A549 (cell line): ENCODE measurements at regions not wholly inside any gene's neighbourhood (a gene's known extent, or its start where the extent isn't known, plus 50 kb on each side); places are given as distances from the start of the nearest gene placed in this dataset.

ENCODE experiments used
- ATAC-seq, 2 experiments: fragments of 200-7000 bp in 1 of 2; fragments of >200 bp in 1 of 2; cut with Nextera tagmentation in 1 of 2; cut with Tn5 transposase in 1 of 2; 3 replicates each; pipeline versions ENCODE4 v1.8.0 to v1.9.1; 2018 to 2020; ENCODE audit warnings: mild to moderate bottlenecking in 1 of 2, moderate library complexity in 1 of 2
- CTCF ChIA-PET: fragments of 300-600 bp; sonication (Branson Sonifier 250); formaldehyde crosslinking; extraction: SDS; loops from one replicate; lab custom pipeline; 2021; ENCODE audit warnings: antibody characterized with exemption, inconsistent platforms; lab: Yijun Ruan, JAX
- POLR2A ChIA-PET: fragments of 350-600 bp; formaldehyde crosslinking; extraction: SDS; loops from one replicate; lab custom pipeline; 2021; ENCODE audit warnings: antibody characterized with exemption, inconsistent platforms; lab: Yijun Ruan, JAX
- DNase-seq, 2 experiments: peaks; one replicate each; pipeline versions ENCODE4 v3.0.0 to v3.0.0-alpha.2; 2011 to 2016; ENCODE audit warnings: low read depth in 1 of 2, low spot score in 1 of 2
- FAIRE-seq: peaks from 2 replicates; lab custom pipeline; 2011; peaks lifted over from hg19 to GRCh38; lab: Jason Lieb, UNC
- H3K27ac ChIP-seq, 2 experiments: fragments of >200 bp; sonication (Bioruptor Twin); formaldehyde crosslinking; 3 replicates each; pipeline ENCODE4 v1.5.1; 2016 to 2017
- H3K4me1 ChIP-seq: fragments of >200 bp; sonication (Bioruptor Twin); formaldehyde crosslinking; 3 replicates; pipeline ENCODE4 v1.6.1; 2016
- H3K4me2 ChIP-seq: fragments of >200 bp; sonication (Bioruptor Twin); formaldehyde crosslinking; 3 replicates; pipeline ENCODE4 v1.6.1; 2016
- H3K4me3 ChIP-seq: fragments of >200 bp; sonication (Bioruptor Twin); formaldehyde crosslinking; 3 replicates; pipeline ENCODE4 v1.5.1; 2016
- H3K9me3 ChIP-seq: fragments of >200 bp; sonication (Bioruptor Twin); formaldehyde crosslinking; 3 replicates; pipeline ENCODE4 v1.6.1; 2016
- CEBPB ChIP-seq, 2 experiments: fragments of >200 bp in 1 of 2; sonication (Bioruptor Twin) in 1 of 2; formaldehyde crosslinking in 1 of 2; IDR thresholded peaks; 2 replicates each; pipeline ENCODE4 v1.6.1; 2012 to 2016
- CHD2 ChIP-seq: fragments of 150-350 bp; IDR thresholded peaks from 2 replicates; pipeline ENCODE4 v1.6.1; 2014; ENCODE audit warnings: low read length; ENCODE audit not compliant: partially characterized antibody
- CHD4 ChIP-seq: fragments of 200-600 bp; sonication (generic); IDR thresholded peaks from 2 replicates; pipeline ENCODE4 v1.6.1; 2016; ENCODE audit warnings: antibody characterized with exemption, mild to moderate bottlenecking, borderline replicate concordance
- EHF ChIP-seq: fragments of 250-450 bp; sonication (Bioruptor Pico); IDR thresholded peaks from 2 replicates; pipeline ENCODE4 v1.5.0; 2020; ENCODE audit warnings: mild to moderate bottlenecking
- EP300 ChIP-seq, 2 experiments: fragments of >200 bp; sonication (Bioruptor Twin); formaldehyde crosslinking; IDR thresholded peaks; 2 replicates in 1 of 2; 3 replicates in 1 of 2; pipeline ENCODE4 v1.6.1; 2016 to 2017
- FOSL2 ChIP-seq, 2 experiments: fragments of 450-650 bp in 1 of 2; fragments of >200 bp in 1 of 2; sonication (Bioruptor Twin) in 1 of 2; formaldehyde crosslinking; IDR thresholded peaks; 2 replicates each; pipeline versions ENCODE4 v1.5.0 to v1.6.1; 2016 to 2020; ENCODE audit warnings: mild to moderate bottlenecking in 1 of 2, moderate library complexity in 1 of 2
- HES2 ChIP-seq: fragments of >200 bp; sonication (Bioruptor Twin); formaldehyde crosslinking; IDR thresholded peaks from 2 replicates; pipeline ENCODE4 v1.6.1; 2016
- HEYL ChIP-seq: fragments of 250-450 bp; sonication (Bioruptor Pico); IDR thresholded peaks from 2 replicates; pipeline ENCODE4 v1.8.0; 2021; ENCODE audit warnings: mild to moderate bottlenecking, moderate library complexity
- HOXA7 ChIP-seq: fragments of 250-450 bp; sonication (Bioruptor Pico); IDR thresholded peaks from 2 replicates; pipeline ENCODE4 v1.5.0; 2020; ENCODE audit warnings: mild to moderate bottlenecking, moderate library complexity
- JUN ChIP-seq, 2 experiments: fragments of >200 bp; sonication (Bioruptor Twin); formaldehyde crosslinking; IDR thresholded peaks; 2 replicates in 1 of 2; 3 replicates in 1 of 2; pipeline ENCODE4 v1.6.1; 2016 to 2017
- JUNB ChIP-seq: fragments of >200 bp; sonication (Bioruptor Twin); formaldehyde crosslinking; IDR thresholded peaks from 2 replicates; pipeline ENCODE4 v1.6.1; 2016
- KDM1A ChIP-seq: fragments of 200-600 bp; sonication (generic); IDR thresholded peaks from 2 replicates; pipeline ENCODE4 v1.6.1; 2016; ENCODE audit warnings: low read depth, mild to moderate bottlenecking
- KDM5A ChIP-seq: fragments of 200-600 bp; sonication (generic); IDR thresholded peaks from 2 replicates; pipeline ENCODE4 v1.6.1; 2016; ENCODE audit warnings: antibody characterized with exemption, mild to moderate bottlenecking
- MAFK ChIP-seq: fragments of 450-650 bp; IDR thresholded peaks from 2 replicates; pipeline ENCODE4 v1.6.1; 2014; ENCODE audit not compliant: partially characterized antibody
- NR3C1 ChIP-seq: fragments of >200 bp; sonication (Bioruptor Twin); formaldehyde crosslinking; IDR thresholded peaks from 3 replicates; pipeline ENCODE4 v1.6.1; 2017
- PBX3 ChIP-seq: IDR thresholded peaks from 2 replicates; pipeline ENCODE4 v1.6.1; 2012
- PHF8 ChIP-seq: fragments of 200-600 bp; sonication (generic); IDR thresholded peaks from 2 replicates; pipeline ENCODE4 v1.6.1; 2016; ENCODE audit warnings: low read depth, mild to moderate bottlenecking, antibody characterized with exemption, moderate library complexity, borderline replicate concordance
- POLR2A ChIP-seq: IDR thresholded peaks from 2 replicates; pipeline ENCODE4 v1.6.1; 2012; ENCODE audit warnings: mild to moderate bottlenecking, low read length
- POLR2AphosphoS2 ChIP-seq: conservative IDR thresholded peaks from 2 replicates; pipeline ENCODE4 v1.6.1; 2012; ENCODE audit warnings: low read length, improper control_type of control experiment, inconsistent platforms
- RARB ChIP-seq: fragments of 250-450 bp; sonication (Bioruptor Pico); IDR thresholded peaks from 2 replicates; pipeline ENCODE4 v1.8.0; 2021; ENCODE audit warnings: mild to moderate bottlenecking, moderate library complexity
- RFX5 ChIP-seq: fragments of 450-650 bp; IDR thresholded peaks from 2 replicates; pipeline ENCODE4 v1.7.1; 2014; ENCODE audit warnings: antibody characterized with exemption, mild to moderate bottlenecking, moderate library complexity
- TFCP2L1 ChIP-seq: fragments of 250-450 bp; sonication (Bioruptor Pico); IDR thresholded peaks from 2 replicates; pipeline ENCODE4 v1.5.0; 2021; ENCODE audit warnings: mild to moderate bottlenecking
- ZC3H11A ChIP-seq: fragments of 450-650 bp; IDR thresholded peaks from 2 replicates; pipeline ENCODE4 v1.6.1; 2014; ENCODE audit warnings: antibody characterized with exemption, mild to moderate bottlenecking
- ZFP36 ChIP-seq: fragments of 450-650 bp; IDR thresholded peaks from 2 replicates; pipeline ENCODE4 v1.6.1; 2014; ENCODE audit warnings: borderline replicate concordance; ENCODE audit not compliant: partially characterized antibody
- ZNF302 ChIP-seq: fragments of 250-450 bp; sonication (Bioruptor Pico); IDR thresholded peaks from 2 replicates; pipeline ENCODE4 v1.9.0; 2021; ENCODE audit warnings: inconsistent platforms, mild to moderate bottlenecking, moderate library complexity
- ZSCAN20 ChIP-seq: fragments of 250-450 bp; sonication (Bioruptor Pico); IDR thresholded peaks from 2 replicates; pipeline ENCODE4 v1.8.0; 2022; ENCODE audit warnings: mild to moderate bottlenecking, moderate library complexity
- WGBS: methylation state at CpG from one replicate; pipeline ENCODE4 v1.1.6; 2017; ENCODE audit errors: missing lambda C conversion rate; 5-methylcytosine and 5-hydroxymethylcytosine counted together
- TF ChIP-seq, protein P1 (sequence below): IDR thresholded peaks from 2 replicates; pipeline ENCODE4 v1.6.1; 2012; ENCODE audit warnings: low read depth, borderline replicate concordance
- TF ChIP-seq, protein P2 (sequence below): fragments of 250-450 bp; sonication (Bioruptor Pico); IDR thresholded peaks from 2 replicates; pipeline ENCODE4 v1.5.0; 2020; ENCODE audit warnings: low read depth, mild to moderate bottlenecking, moderate library complexity
- TF ChIP-seq, protein P3 (sequence below): fragments of 150-350 bp; IDR thresholded peaks from 2 replicates; pipeline ENCODE4 v1.6.1; 2014; ENCODE audit warnings: low read depth, mild to moderate bottlenecking, low read length

DNA sequence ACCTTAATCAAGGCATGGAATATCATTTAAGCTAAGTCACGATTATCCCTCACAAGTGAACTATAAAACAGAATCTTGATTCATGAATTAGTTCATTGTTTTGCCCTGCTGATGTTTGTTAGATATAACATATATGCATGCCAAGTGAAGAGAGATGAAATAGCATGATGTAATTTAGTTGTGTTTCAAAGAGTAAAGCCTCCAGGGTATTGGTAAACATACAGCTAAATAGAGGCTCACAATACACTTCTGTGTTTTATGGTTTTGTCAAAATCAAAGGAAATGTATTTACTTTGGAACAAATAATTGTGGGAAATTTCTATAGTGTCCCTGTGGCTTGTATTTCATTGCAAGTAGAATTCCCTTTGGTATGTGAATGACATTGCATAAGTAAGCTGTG is 69.0 kb upstream of the LEF1 start:
- POLR2A ChIA-PET, result no interaction called here
- Histone ChIP-seq H3K27ac (no peak overlapping the region), H3K4me1 (no peaks in the 10 kb centered on the region), H3K4me2 (no peak overlapping the region), H3K9me3 (no peaks in the 10 kb centered on the region), H3K4me3 (no peak overlapping the region)
- no peak for DNase-seq
- TF ChIP-seq FOSL2 (IDR thresholded peaks at IDR 0.05) (no peak), FOSL2 (CRISPR knock-in tag; IDR thresholded peaks at IDR 0.05) (no peak), HES2 (no peak), NR3C1 (no peak), PHF8 (no peak), KDM5A (no peak), JUN (IDR thresholded peaks at IDR 0.05) (no peak), RARB (CRISPR knock-in tag) (no peak), TFCP2L1 (CRISPR knock-in tag) (no peak), MAFK (no peak), POLR2AphosphoS2 (no peak)
- TF ChIP-seq, protein P1, sequence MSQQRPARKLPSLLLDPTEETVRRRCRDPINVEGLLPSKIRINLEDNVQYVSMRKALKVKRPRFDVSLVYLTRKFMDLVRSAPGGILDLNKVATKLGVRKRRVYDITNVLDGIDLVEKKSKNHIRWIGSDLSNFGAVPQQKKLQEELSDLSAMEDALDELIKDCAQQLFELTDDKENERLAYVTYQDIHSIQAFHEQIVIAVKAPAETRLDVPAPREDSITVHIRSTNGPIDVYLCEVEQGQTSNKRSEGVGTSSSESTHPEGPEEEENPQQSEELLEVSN, result no peak
- TF ChIP-seq, protein P2, sequence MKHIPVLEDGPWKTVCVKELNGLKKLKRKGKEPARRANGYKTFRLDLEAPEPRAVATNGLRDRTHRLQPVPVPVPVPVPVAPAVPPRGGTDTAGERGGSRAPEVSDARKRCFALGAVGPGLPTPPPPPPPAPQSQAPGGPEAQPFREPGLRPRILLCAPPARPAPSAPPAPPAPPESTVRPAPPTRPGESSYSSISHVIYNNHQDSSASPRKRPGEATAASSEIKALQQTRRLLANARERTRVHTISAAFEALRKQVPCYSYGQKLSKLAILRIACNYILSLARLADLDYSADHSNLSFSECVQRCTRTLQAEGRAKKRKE (CRISPR knock-in tag), result no peak
- CTCF ChIA-PET, result interaction anchor here (0.9 kb wide), 1 partner anchor 12 kb away, joined by 3 read pairs; no protein-coding TSS in a partner anchor
- WGBS, result 0% methylated on average over 1 of the region's 1 CpG
- no peak for ATAC-seq
- FAIRE-seq, result no peak

DNA sequence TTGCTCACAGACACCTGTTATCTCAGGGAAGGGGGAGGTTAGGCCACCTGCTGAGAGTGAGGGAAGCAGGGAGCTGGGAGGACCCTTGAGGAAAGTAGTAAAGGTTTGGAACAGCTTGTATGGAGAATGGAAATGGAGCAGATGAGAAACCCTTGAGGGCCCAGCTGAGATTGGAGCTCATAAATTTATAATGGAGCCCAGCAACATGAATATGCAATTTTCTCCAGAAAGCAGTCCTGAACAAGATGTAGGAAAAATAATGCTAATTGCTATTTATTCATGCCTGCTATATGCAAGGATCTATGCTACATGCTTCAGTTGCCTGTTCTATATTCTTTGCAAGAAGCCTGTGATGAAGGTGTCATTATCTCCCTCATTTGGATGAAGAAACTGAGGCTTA is 67.5 kb upstream of the LEF1 start:
- Histone ChIP-seq H3K4me3 (no peak overlapping the region), H3K4me2 (no peak overlapping the region), H3K9me3 (no peaks in the 10 kb centered on the region), H3K4me1 (no peaks in the 10 kb centered on the region), H3K27ac (no peak overlapping the region)
- ATAC-seq (no peak), DNase-seq (no peak), FAIRE-seq (no peak)
- POLR2A ChIA-PET, result no interaction called here
- CTCF ChIA-PET, result no interaction called here
- no peak for TF ChIP-seq ZFP36
- no peak for TF ChIP-seq HOXA7 (CRISPR knock-in tag)
- no peak for TF ChIP-seq JUNB
- TF ChIP-seq KDM1A, result no peak
- no peak for TF ChIP-seq PBX3

DNA sequence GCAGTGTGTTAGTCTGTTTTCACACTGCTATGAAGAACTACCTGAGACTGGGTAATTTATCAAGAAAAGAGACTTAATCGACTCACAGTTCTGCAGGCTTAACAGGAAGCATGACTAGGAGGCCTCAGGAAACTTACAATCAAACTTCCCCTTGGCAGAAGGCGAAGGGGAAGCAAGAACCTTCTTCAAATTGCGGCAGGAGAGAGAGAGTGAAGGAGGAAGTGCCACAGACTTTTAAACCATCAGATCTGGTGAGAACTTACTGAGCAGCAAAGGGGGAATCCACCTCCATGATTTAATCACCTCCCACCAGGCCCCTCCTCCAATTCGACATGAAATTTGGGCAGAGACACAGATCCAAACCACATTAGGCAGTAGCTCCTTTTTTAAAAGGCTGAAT is 59.2 kb upstream of the LEF1 start:
- no peak for ATAC-seq
- no peak for DNase-seq
- Histone ChIP-seq H3K9me3 (no peaks in the 10 kb centered on the region), H3K27ac (no peak overlapping the region), H3K4me1 (no peaks in the 10 kb centered on the region), H3K4me2 (no peak overlapping the region), H3K4me3 (no peak overlapping the region)
- no peak for FAIRE-seq
- POLR2A ChIA-PET, result no interaction called here
- WGBS, result 5% methylated on average over 4 of the region's 4 CpGs
- TF ChIP-seq EP300 (IDR thresholded peaks at IDR 0.05) (no peak), ZSCAN20 (CRISPR knock-in tag) (no peak), ZNF302 (CRISPR knock-in tag) (no peak), RFX5 (no peak), CHD4 (no peak), CHD2 (no peak), KDM1A (no peak), HEYL (CRISPR knock-in tag) (no peak), HES2 (no peak), EHF (CRISPR knock-in tag) (no peak), PBX3 (no peak), POLR2A (no peak), MAFK (no peak), CEBPB (IDR thresholded peaks at IDR 0.05) (no peak), ZC3H11A (no peak)
- TF ChIP-seq, protein P1, result no peak
- TF ChIP-seq, protein P3, sequence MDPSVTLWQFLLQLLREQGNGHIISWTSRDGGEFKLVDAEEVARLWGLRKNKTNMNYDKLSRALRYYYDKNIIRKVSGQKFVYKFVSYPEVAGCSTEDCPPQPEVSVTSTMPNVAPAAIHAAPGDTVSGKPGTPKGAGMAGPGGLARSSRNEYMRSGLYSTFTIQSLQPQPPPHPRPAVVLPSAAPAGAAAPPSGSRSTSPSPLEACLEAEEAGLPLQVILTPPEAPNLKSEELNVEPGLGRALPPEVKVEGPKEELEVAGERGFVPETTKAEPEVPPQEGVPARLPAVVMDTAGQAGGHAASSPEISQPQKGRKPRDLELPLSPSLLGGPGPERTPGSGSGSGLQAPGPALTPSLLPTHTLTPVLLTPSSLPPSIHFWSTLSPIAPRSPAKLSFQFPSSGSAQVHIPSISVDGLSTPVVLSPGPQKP, result no peak
- CTCF ChIA-PET, result no interaction called here
